GM19395 (cell line): ENCODE measurements at regions not wholly inside any gene's neighbourhood (a gene's known extent, or its start where the extent isn't known, plus 50 kb on each side); places are given as distances from the start of the nearest gene placed in this dataset.

Experiments used
- ATAC-seq: cut with Tn5 transposase; IDR thresholded peaks from one replicate; pipeline ENCODE4 v1.9.1; 2021; ENCODE audit warnings: mild to moderate bottlenecking, moderate library complexity; ENCODE audit not compliant: unreplicated experiment

GRCh38 chr9:117488659-117489058 is 73.8 kb upstream of the ASTN2 start:
- ATAC-seq, result no peak

GRCh38 chr9:117487555-117488175 is 72.8 kb upstream of the ASTN2 start:
- ATAC-seq, result peak; percentile 99

- ATAC-seq, result no peak
Observed at GRCh38 chr9:117486426-117486825, 71.6 kb upstream of the ASTN2 start.

GRCh38 chr9:117485176-117485575 is 70.3 kb upstream of the ASTN2 start:
- no peak for ATAC-seq

- no peak for ATAC-seq
Observed at GRCh38 chr9:117480729-117481128, 65.9 kb upstream of the ASTN2 start.

GRCh38 chr9:117480253-117480652 is 65.4 kb upstream of the ASTN2 start:
- ATAC-seq, result no peak

GRCh38 chr9:117473293-117473692 is 58.4 kb upstream of the ASTN2 start:
- no peak for ATAC-seq

GRCh38 chr9:117470902-117471301 is 56.0 kb upstream of the ASTN2 start:
- ATAC-seq, result no peak

GRCh38 chr9:117470455-117470854 is 55.6 kb upstream of the ASTN2 start:
- no peak for ATAC-seq

- ATAC-seq, result no peak
Observed at GRCh38 chr9:117466111-117466510, 51.3 kb upstream of the ASTN2 start.

- ATAC-seq, result no peak
Observed at GRCh38 chr9:117465706-117466105, 50.8 kb upstream of the ASTN2 start.

- ATAC-seq, result no peak
Observed at GRCh38 chr9:117464941-117465616, 50.2 kb upstream of the ASTN2 start.
